ENCODE measurements at regions not wholly inside any gene's neighbourhood (a gene's known extent, or its start where the extent isn't known, plus 50 kb on each side); places are given as distances from the start of the nearest gene placed in this dataset.
A peak's percentile ranks its signal among the peaks of the same experiment; 100 is the strongest.
"Not testable (repeated sequence)": the region's sequence is repeated elsewhere in the genome, so short reads cannot be mapped to it uniquely, and the experiment has no call there.

DNA sequence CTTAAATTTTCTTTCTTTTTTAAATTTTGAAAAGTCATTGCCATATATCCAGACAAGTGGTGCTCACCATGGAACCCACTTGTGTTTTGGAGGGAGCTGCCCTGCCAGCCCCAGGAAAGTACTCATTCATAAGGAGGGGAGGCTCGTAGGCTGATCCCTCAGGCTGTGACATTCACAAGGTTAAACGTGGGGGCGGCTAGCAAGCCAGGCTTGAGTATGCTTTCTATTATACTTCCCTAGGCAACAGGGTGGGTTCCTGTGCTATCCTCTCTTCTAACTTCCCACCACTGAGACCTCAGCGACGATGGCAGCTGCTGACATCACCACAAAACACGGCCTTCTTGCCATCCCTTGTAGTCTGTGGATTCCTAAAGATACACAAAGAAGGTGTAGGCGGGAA, 160.5 kb upstream of the C2CD4B start:
- no peak for DNase-seq

DNA sequence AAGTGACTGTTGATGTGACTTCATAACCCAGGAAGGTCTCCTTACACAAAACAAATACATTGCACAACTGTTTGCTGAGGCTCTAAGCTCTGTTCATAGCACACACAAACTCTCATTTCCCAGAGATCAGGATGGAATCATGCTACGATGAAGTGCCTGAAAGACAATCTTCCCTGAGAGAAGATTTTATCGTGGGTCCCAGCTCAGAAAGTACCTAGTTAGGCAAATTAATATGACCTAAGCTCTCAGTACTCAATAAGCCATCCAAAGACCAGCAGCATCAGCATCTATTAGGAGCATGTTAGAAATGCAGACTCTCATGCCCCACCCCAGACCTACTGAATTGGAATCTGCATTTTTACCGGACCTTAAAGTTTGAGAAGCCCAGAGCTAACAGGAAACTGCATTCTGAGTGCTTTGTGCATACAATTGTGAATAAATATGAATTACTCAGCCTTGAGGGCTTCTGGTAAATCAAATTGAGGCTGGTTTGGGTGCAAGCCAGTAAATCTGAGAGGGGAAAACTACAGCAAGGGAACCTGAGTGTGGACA, 161.5 kb upstream of the C2CD4B start:
- peak; percentile 27 for DNase-seq

DNA sequence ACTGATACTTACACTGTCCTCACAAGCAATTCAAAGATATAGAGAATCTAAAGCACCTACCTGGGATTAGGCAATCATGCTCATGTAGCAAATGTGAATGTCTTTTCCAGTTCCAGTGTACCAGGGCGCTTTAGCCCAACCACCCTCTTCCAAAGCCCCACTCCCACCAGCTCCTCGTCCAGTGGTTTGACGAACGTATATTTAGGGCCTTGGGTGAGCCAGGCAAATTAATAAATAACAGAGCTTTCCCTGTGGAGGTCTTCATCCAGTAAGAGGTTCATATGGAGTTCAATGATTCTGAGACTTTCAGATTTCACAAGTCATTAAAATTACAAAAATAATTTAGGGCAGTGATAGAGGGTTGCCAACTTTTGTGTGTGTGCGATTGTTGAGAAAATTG, 162.3 kb upstream of the C2CD4B start:
- no peak for DNase-seq

DNA sequence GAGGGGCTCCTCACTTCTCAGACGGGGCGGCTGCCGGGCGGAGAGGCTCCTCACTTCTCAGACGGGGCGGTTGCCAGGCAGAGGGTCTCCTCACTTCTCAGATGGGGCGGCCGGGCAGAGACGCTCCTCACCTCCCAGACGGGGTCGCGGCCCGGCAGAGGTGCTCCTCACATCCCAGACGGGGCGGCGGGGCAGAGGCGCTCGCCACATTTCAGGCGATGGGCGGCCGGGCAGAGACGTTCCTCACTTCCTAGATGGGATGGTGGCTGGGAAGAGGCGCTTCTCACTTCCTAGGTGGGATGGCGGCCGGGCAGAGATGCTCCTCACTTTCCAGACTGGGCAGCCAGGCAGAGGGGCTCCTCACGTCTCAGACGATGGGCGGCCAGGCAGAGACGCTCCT, 167.4 kb upstream of the C2CD4B start:
- not testable (repeated sequence) for DNase-seq

DNA sequence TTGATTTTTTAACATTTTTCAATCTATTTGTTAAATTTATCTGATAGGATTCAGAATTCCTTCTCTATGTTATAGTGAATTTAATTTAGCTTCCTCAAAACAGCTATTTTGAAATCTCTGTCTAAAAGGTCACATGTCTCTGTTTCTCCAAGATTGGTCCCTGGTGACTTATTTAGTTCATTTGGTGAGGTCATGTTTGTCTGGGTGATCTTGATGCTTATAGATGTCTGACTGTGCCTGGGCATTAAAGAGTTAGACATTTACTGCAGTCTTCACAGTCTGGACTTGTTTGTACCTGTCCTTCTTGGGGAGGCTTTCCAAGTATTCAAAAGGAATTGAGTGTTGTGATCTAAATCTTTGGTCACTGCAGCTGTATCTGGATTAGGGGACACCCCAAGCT, 169.5 kb upstream of the C2CD4B start:
- no peak for DNase-seq

DNA sequence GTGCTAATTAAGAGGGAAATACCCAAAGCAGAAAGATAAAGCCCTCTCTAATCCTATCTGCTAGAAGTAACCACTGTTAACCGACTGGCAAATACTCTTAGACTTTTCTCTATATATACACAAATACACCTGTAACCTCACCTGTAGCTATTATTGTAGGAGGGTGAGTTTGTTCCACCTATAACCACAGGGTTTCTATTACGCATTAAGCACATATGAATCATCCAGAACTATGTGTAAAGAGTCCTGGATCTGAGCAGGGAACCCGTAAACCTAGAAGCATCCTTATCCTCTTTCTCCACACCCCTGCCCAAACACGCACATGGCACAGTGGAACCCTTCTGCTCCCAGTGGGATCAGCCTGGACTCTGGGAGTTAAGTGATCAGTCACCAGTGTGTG, 172.8 kb upstream of the C2CD4B start:
- DNase-seq = no peak

DNA sequence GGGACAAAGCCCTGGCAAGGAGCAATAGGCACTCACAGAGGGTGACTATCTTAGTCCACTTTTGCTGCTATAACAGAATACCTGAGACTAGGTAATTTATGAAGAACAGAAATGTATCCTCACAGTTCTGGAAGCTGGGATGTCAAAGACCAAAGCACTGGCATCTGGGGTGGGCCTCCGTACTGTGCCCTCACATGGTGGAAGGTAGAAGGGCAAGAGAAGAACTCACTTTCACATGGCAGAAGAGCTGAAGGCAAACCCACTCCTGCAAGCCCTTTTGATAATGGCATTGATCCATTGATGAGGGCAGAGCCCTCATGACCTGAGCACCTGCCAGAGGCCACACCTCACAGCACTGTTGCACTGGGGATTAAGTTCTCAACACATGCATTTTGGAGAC, 173.4 kb upstream of the C2CD4B start:
- DNase-seq = no peak

DNA sequence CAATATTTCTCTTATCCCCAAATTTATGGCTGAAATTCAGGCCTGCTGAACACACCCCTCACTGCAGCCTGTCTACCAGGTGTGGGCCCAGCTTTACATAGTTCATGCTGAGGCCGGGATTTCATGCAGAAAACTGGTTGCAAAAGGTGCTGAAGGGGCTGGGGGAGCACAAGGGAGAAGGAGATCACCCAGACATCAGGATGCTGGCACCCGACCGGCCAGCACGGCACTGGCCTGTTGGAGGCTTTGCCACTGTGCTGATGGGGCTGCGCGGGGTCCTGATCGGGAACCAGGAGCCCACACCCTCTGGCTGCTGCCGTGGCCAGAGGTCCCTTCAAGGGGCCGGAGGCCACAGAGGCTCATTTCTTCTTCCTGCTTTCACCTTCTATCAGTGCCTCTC, 177.9 kb upstream of the C2CD4B start:
- no peak for DNase-seq

DNA sequence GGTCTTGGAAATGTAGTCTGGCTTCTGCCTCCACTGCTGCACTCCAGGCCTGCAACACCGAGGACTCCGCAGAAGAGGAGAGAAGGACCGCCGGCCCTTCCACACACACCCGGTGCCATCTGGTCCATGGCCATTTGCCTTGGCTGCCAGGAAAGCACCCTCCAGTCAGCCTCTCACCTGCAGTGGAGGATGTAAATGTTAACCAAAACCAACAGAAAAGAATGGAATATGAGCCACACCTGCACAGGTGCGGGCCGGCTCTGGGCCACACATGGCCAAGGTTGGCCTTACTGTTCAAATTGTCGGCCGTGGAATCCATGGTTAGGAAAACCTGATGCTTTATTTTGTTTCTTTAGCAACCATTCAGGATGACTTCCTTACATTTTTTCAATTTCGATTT, 178.3 kb upstream of the C2CD4B start:
- DNase-seq = no peak

DNA sequence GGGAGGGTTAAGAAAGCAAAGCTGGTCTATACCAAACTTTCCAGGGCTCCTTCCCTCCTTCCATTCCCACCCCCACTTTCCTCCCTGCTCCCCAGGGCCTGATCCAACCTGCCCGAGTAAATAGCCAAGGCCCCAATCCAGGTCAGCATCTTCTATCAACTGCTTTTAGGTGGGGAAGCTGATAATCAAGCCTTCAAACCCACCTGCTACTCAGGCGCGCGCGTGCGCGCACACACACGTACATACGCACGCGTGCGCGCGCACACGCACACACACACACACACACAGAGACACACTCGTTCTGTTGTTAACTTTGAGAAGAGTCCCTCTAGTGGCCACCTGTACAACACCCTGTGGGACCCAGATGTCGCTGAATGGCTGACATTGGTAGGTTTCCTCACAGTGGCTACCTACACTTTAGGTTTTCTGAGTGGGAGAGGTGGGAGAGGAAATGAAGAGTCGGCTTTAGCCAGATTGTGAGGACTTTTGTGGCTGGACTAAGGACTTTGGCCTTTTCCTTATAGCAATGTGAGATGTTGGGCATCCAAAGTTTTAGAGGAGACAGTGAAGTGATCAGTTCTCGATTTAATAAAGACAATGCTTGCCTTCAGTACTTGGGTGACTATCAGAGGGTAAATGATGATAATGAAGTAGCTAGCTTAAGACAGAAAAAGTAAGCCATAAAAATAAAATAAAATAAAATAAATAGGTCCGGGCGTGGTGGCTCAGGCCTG, 179.9 kb upstream of the C2CD4B start:
- DNase-seq = no peak

DNA sequence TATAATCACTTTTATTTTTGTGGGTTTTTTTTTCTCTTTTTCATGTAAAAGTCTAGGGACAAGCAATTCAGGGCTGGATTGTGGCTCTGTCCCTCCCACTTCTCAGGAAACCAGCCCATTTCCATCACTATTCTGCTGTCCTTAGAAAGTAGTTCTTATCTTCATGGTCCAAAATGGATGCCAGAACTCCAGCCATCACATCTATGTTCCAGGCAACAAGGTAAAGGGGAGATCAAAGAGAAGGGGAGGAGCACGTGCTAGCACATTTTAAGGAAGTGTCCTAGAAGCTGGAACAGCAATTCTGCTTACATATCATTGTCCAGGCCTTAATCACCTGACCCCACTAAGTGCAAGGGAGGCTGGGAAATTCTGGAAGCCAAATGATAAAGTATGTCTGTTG, 181.1 kb upstream of the C2CD4B start:
- no peak for DNase-seq

DNA sequence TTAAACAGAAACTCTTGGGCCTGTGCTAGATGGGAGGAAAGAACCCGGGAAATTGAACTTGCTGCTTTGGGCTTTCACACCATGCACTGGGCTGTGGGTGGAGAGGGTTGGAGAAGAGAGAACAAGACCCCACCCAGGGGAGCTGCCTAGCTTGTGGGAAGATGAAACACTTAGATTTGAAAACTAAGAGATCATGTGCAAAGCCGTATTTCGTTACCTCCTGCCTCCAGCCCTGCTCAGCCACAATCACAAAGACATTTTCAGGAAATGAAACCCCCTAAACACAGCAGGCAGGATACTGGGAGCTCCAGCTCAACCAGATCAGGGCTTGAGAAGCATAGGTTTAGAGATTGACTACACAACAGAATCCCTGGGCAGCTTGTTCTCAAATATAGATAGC, 183.0 kb upstream of the C2CD4B start:
- no peak for DNase-seq

DNA sequence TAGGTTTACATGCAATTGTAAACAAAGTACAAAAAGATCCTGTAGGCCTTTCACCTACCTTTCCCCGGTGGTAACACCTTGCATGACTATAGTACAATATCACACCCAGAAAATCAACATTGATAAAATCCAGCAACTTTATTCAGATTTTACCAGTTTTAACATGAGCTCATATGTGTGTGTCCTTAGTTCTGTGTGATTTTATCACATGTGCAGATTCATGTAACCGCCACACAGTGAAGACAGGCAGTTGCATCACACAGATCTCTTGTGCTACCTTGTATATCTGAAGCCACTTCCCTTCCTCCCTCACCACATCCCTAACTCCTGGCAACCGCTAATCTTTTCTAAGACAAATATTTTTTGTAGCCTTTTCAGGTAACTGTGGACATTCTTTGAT, 183.5 kb upstream of the C2CD4B start:
- DNase-seq = no peak

DNA sequence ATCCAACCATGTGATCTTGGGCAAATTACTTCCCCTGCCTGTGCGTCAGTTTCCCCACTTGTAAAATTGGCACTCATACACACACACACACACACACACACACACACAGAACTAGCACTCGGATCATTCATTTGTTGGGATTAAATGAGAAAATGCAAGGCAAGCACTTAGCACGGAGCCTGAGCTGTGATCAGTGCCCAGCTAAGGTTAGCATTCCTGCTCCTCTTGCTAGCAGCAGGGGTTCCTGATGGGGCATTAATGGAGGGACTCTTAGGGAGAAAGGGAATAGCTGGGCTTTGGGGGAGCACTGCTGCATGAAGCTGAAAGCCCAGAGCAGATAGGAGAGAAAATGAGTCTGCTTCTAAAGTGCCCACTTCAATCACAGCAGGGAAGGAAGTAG, 187.7 kb upstream of the C2CD4B start:
- no peak for DNase-seq

DNA sequence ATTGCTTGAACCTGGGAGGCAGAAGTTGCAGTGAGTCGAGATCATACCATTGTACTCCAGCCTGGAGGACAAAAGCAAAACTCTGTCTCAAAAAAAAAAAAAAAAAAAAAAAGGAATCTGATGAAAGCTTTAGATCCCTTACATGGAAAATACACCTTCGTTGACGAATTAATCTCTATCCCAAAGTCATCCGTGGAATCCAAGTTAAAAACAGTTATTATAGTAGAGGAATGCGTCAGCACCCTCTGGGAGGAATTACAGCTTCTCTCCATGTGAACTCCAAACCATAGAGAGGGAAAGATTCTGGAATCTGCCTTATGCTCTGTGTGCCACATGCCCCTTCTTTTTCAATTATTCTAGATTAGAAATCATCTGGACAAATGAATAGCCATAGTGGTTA, 192.3 kb upstream of the C2CD4B start:
- no peak for DNase-seq

DNA sequence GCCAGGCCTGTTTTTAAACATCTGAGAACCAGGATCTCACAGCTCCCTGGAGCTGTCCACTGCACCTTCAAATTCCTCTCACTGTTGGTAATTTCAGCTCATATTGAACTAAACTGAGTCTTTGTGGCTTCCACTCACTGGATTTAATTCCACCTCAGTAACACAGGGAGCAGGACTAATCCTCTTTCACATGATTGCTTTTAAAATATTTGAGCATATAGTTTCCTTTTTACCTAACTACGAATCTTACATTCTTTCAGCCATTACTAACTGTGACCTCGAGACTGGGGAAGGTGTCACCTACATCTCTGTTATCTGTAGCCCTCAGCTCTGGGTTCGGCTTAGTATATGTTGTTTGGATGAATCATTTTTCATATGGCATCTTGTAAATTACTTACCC, 194.3 kb upstream of the C2CD4B start:
- no peak for DNase-seq

DNA sequence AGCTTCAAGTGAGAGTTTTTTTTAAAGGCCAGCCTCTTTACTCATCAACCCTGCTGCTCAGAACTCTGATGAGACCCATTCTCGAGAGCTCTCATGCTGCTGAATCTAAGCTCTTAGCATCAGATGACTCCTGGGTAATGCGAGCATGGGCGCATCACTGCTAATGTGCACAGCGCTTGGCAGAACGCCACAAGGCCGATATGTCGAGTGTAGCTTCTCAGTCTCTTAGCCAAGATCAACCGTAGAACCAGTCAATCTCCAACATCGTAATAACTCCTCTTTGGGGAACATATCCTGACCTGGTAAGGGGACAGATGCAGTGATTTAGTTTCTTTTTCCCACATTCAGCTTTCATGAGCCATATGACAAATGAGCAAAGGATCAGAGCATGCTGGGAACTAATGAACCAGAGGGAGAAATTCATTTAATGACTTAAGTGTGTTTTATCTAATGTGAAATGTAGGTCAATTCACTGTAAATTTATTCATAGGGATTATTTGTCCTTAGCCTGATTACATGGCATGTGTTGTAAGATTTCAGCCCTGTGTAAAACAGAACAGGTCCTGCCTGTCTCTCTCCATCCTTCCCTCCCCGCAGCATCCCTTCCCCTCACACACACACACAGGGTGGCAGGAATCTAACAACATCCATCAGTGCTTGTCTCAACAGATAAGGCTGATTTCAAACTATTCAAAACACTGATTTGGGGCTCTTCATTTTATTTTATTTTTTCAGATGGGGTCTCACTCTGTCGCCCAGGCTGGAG, 195.4 kb upstream of the C2CD4B start:
- no peak for DNase-seq

DNA sequence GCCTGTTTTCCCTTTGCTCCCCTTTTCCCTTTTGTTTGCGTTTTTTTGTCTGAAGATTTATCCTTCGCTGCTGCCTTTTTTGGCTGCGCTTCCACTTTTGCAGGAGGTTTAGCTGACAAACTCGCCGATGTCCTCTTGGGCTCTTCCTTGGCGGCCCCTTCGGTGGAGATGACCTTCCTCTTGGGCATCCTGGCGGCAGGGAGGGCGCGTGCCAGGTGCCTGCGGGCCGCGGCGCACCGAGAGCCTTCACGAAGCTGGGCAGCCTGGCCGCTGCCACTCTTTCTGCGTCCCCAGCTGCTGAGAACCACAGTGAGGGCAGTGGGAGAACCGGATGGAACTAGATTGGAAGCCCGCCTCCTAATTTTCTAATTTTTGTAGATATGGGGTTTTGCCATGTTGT, 197.1 kb upstream of the C2CD4B start:
- DNase-seq = no peak

DNA sequence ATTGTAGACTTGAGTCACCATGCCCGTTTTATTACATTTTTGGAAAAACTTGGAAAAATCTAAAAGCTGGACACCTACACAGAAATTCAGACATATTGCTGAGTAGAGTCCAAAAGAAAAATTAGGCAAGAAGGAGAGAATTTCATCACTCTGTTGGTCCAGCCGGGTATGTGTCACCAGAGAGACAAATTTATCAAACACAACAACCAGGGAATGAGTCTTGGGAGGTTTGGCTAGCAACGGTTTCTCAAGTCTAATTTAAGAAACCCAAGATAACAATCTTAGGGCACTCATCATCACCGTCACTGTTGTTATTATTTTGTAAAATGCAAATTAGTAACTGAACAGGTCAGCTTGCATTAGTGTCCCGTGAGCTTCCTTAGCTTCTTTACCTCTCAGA, 197.5 kb upstream of the C2CD4B start:
- DNase-seq = no peak

DNA sequence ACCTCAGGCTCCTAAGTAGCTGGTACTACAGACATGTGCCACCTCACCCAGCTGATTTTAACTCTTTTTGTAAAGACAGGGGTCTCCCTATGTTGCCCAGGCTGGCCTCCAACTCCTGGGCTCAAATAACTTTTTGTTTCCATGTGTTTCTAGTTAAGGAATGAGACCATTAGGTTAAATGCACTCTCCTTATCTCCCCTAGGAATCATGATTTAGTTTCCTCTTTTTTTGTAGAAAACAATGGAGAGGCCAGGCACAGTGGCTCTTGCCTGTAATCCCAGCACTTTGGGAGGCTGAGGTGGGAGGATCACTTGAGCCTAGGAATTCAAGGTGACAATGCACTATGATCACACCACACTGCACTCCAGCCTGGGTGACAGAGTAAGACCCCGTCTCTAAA, 198.8 kb upstream of the C2CD4B start:
- no peak for DNase-seq

DNA sequence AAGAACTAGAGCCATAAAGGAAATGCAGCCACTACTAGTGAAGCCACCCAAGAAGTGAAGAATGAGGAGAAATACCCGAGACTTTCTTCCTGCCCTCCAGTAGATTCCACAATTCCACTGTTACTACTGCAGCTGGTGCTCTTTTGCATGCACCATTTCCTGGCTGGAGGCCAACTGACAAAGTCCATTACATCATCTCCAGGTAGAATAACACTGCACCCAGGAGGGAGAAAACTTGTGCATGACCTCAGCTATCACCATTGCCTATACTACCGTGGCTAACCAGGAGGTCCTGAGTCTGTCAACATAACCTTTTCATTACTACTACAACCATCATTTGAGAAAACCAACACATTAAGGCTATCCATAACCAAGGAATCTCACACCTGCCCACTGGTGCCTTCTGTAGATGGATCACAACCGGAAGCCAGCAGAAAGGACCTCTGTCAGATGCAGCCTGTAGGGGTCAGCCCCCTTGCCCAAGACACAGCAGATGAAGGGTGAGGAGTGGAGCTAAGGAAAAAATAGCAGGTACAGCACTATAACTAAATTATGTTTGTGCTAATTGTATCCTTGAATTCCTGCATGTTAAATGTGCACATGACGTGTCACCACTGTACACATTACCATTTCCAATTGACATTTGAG, 200.8 kb upstream of the C2CD4B start:
- no peak for DNase-seq

DNA sequence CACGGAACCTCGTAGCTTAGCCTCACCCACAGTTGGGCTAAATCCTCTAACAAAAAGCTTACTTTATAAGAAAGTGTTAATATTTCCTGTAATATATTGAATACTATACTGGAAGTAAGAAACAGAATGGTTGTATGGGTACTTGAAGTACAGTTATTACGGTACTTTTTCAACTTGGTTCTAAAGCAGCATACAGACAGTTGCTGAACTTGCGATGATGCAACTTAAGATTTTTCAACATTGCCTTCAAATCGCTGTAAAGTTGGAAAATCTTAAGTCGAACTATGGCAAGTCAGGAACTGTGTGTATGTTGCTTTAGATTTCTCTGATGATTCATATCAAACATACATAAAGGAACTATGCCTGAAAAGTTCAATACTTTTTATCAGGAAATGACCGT, 204.4 kb upstream of the C2CD4B start:
- no peak for DNase-seq

DNA sequence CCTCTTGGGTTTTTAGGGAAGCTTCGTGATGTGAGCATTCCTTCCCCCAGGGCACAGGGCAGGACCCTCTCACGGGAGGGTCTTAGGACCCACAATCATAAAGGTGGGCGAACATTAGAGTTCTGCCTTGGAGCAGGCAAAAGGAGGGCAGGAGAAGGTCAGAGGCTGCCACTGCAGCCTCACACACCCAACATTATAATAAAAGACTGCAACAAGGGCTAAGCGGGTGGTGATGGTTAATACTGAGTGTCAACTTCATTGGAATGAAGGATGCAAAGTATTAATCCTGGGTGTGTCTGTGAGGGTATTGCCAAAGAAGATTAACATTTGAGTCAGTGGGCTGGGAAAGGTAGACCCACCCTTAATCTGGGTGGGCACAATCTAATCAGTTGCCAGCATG, 206.6 kb upstream of the C2CD4B start:
- DNase-seq = not testable (repeated sequence)

Measured in NCI-H1048 (cell line).